MM.1S (cell line): ENCODE measurements at regions not wholly inside any gene's neighbourhood (a gene's known extent, or its start where the extent isn't known, plus 50 kb on each side); places are given as distances from the start of the nearest gene placed in this dataset.

Experiments used
- DNase-seq: peaks from one replicate; pipeline ENCODE4 v3.0.0-alpha.2; 2015
- H2AFZ ChIP-seq: fragments of 300-600 bp; sonication (generic); 2 replicates; pipeline ENCODE4 v1.6.0; 2016; ENCODE audit warnings: antibody characterized with exemption, low read length
- H3F3A ChIP-seq: fragments of 300-600 bp; sonication (generic); 2 replicates; pipeline ENCODE4 v1.6.1; 2016; ENCODE audit warnings: mild to moderate bottlenecking, antibody characterized with exemption, low read length, moderate library complexity, mixed read lengths; ENCODE audit not compliant: insufficient read depth
- H3K27ac ChIP-seq: fragments of 300-600 bp; sonication (generic); 2 replicates; pipeline ENCODE4 v1.5.1; 2016; ENCODE audit warnings: mild to moderate bottlenecking, low read length
- H3K27me3 ChIP-seq: fragments of 300-600 bp; sonication (generic); replicated peaks from 2 replicates; pipeline ENCODE4 v1.6.0; 2016; ENCODE audit warnings: low read length; ENCODE audit not compliant: insufficient read depth
- H3K36me3 ChIP-seq: fragments of 300-600 bp; sonication (generic); replicated peaks from 2 replicates; pipeline ENCODE4 v1.6.1; 2016; ENCODE audit warnings: mild to moderate bottlenecking, low read length, mixed read lengths; ENCODE audit not compliant: insufficient read depth
- H3K4me1 ChIP-seq: fragments of 300-600 bp; sonication (generic); 2 replicates; pipeline ENCODE4 v1.6.1; 2016; ENCODE audit warnings: low read length, mixed read lengths
- H3K4me2 ChIP-seq: fragments of 300-600 bp; sonication (generic); 2 replicates; pipeline ENCODE4 v1.6.0; 2016; ENCODE audit warnings: low read depth, low read length
- H3K4me3 ChIP-seq: fragments of 300-600 bp; sonication (generic); 2 replicates; pipeline ENCODE4 v1.5.1; 2016; ENCODE audit warnings: low read length, mixed read lengths
- H3K79me2 ChIP-seq: fragments of 300-600 bp; sonication (generic); 2 replicates; pipeline ENCODE4 v1.6.1; 2016; ENCODE audit warnings: mixed run types, low read length, mixed read lengths
- H3K9ac ChIP-seq: fragments of 300-600 bp; sonication (generic); 2 replicates; pipeline ENCODE4 v1.6.1; 2016; ENCODE audit warnings: low read length, mixed read lengths
- H3K9me2 ChIP-seq: fragments of 300-600 bp; sonication (generic); replicated peaks from 2 replicates; pipeline ENCODE4 v1.6.1; 2016; ENCODE audit warnings: mild to moderate bottlenecking, low read length, mixed read lengths; ENCODE audit not compliant: insufficient read depth
- H3K9me3 ChIP-seq: fragments of 300-600 bp; sonication (generic); replicated peaks from 2 replicates; pipeline ENCODE4 v1.6.1; 2016; ENCODE audit warnings: mild to moderate bottlenecking, low read length, mixed read lengths; ENCODE audit not compliant: insufficient read depth
- H4K20me1 ChIP-seq: fragments of 300-600 bp; sonication (generic); 2 replicates; pipeline ENCODE4 v1.6.1; 2016; ENCODE audit warnings: mild to moderate bottlenecking, low read length, moderate library complexity, mixed read lengths; ENCODE audit not compliant: insufficient read depth
- EZH2 ChIP-seq: fragments of 300-600 bp; sonication (generic); optimal IDR thresholded peaks from 2 replicates; pipeline ENCODE3; 2017; ENCODE audit warnings: low read depth, mild to moderate bottlenecking, antibody characterized with exemption, low read length, mixed read lengths
- EZH2phosphoT487 ChIP-seq: fragments of 300-600 bp; sonication (generic); IDR thresholded peaks from 2 replicates; pipeline ENCODE4 v1.6.1; 2018; ENCODE audit warnings: antibody characterized with exemption, low read length
- TF ChIP-seq, protein P1 (sequence below): fragments of 300-600 bp; sonication (generic); IDR thresholded peaks from 2 replicates; pipeline ENCODE4 v1.5.1; 2016; ENCODE audit warnings: antibody characterized with exemption, low read length, mixed read lengths

DNA sequence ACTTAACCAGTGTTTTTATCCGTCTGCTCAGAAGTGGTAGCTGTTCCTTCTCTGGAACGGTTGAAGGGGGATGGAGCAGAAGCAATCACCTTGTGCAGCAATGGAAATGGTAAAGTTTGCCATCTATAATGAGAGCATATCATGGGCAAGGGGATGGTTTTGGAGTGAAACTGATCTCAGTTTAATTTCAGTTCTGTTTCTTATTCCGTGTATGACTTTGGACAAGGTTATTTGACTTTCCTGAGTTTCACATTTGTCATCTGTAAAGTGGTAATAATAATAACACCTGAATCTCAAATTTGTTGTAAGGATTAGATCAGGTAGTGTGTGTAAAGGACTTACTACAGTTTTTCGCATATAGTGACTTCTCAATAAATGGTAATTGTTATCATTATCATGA, 106.1 kb downstream of the PCSK1 start:
- Histone ChIP-seq H3K27ac (peak overlapping the region; percentile 5; the same call in 1 of the 2 replicates), H3K9me3 (no peaks in the 10 kb centered on the region), H3K4me3 (no peak overlapping the region), H3K4me1 (peaks cover 22% of the 10 kb centered on the region), H3K36me3 (no peaks in the 10 kb centered on the region), H3F3A (no peaks in the 10 kb centered on the region), H2AFZ (no peak overlapping the region), H3K27me3 (no peaks in the 10 kb centered on the region), H3K4me2 (peak overlapping the region; percentile 42), H3K9me2 (no peaks in the 10 kb centered on the region), H4K20me1 (no peaks in the 10 kb centered on the region), H3K9ac (no peak overlapping the region), H3K79me2 (no peaks in the 10 kb centered on the region)
- TF ChIP-seq EZH2 (no peak), EZH2phosphoT487 (no peak)
- TF ChIP-seq, protein P1, sequence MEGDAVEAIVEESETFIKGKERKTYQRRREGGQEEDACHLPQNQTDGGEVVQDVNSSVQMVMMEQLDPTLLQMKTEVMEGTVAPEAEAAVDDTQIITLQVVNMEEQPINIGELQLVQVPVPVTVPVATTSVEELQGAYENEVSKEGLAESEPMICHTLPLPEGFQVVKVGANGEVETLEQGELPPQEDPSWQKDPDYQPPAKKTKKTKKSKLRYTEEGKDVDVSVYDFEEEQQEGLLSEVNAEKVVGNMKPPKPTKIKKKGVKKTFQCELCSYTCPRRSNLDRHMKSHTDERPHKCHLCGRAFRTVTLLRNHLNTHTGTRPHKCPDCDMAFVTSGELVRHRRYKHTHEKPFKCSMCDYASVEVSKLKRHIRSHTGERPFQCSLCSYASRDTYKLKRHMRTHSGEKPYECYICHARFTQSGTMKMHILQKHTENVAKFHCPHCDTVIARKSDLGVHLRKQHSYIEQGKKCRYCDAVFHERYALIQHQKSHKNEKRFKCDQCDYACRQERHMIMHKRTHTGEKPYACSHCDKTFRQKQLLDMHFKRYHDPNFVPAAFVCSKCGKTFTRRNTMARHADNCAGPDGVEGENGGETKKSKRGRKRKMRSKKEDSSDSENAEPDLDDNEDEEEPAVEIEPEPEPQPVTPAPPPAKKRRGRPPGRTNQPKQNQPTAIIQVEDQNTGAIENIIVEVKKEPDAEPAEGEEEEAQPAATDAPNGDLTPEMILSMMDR = no peak
- peak; percentile 60 for DNase-seq

DNA sequence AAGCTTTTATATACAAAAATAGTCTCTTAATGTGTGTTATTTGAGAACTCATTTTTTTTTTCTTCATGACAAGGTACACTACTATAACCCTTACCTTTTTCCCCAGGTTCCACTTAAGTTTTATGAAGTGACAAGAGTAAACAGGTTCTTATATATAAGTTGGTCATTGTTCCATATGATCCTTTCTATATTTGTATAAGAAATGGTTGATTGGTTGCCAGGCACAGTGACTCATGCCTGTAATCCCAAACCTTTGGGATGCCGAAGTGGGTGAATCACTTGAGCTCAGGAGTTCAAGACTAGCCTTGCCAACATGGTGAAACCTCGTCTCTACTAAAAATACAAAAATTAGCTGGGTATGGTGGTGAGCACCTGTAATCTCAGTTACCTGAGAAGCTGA, 108.3 kb downstream of the PCSK1 start:
- Histone ChIP-seq H3K9ac (no peak overlapping the region), H3K79me2 (no peaks in the 10 kb centered on the region), H3K9me2 (no peaks in the 10 kb centered on the region), H3F3A (no peaks in the 10 kb centered on the region), H3K4me2 (no peak overlapping the region), H3K27me3 (no peaks in the 10 kb centered on the region), H3K4me3 (no peak overlapping the region), H4K20me1 (no peaks in the 10 kb centered on the region), H3K4me1 (peaks cover 25% of the 10 kb centered on the region), H3K27ac (no peak overlapping the region), H2AFZ (no peak overlapping the region), H3K9me3 (no peaks in the 10 kb centered on the region), H3K36me3 (no peaks in the 10 kb centered on the region)
- TF ChIP-seq, protein P1 = no peak
- TF ChIP-seq EZH2 = no peak
- TF ChIP-seq EZH2phosphoT487 = no peak
- DNase-seq = no peak

DNA sequence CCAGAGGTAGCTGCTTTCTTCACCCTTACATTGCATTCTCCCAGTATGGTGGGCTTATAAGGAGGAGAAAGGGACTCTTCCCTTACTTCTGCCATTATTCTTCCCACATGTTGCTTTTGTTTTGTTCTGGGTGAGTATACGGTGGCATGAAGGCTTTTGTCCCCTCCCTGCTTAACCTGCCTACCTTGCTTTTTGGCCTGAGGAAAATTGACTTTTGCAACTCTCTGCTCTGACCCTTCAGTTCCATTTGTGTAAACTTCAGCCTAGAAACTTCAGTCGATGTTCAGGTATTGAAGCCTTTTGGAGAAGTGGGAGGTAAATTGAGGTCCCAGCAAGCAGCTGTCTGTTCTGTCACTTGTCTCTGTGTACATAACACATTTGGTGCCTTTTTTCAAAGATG, 110.2 kb downstream of the PCSK1 start:
- Histone ChIP-seq H3K36me3 (no peaks in the 10 kb centered on the region), H4K20me1 (no peaks in the 10 kb centered on the region), H3K4me3 (no peak overlapping the region), H3K27ac (no peak overlapping the region), H3K9me3 (no peaks in the 10 kb centered on the region), H3K79me2 (no peaks in the 10 kb centered on the region), H3K9ac (no peak overlapping the region), H3F3A (peaks cover 5% of the 10 kb centered on the region; the same call in 1 of the 2 replicates), H3K9me2 (no peaks in the 10 kb centered on the region), H3K4me2 (no peak overlapping the region), H3K4me1 (peaks cover 32% of the 10 kb centered on the region), H2AFZ (no peak overlapping the region), H3K27me3 (no peaks in the 10 kb centered on the region)
- no peak for TF ChIP-seq EZH2phosphoT487
- TF ChIP-seq, protein P1 = no peak
- TF ChIP-seq EZH2 = no peak
- no peak for DNase-seq
